Nephron (organoid): ENCODE measurements at regions not wholly inside any gene's neighbourhood (a gene's known extent, or its start where the extent isn't known, plus 50 kb on each side); places are given as distances from the start of the nearest gene placed in this dataset.

Experiments used
- H3K27ac Mint-ChIP-seq, 3 experiments: 2 replicates each; pipeline ENCODE4 v1.8.0; 2020; ENCODE audit warnings: mixed read lengths in 3 of 3, mild to moderate bottlenecking in 2 of 3, moderate library complexity in 1 of 3
- H3K27me3 Mint-ChIP-seq: 2 replicates; pipeline ENCODE4 v1.8.0; 2021; ENCODE audit warnings: low read depth, mild to moderate bottlenecking, moderate library complexity, mixed read lengths
- H3K36me3 Mint-ChIP-seq: 2 replicates; pipeline ENCODE4 v1.8.0; 2020; ENCODE audit warnings: low read depth, mixed read lengths
- H3K4me1 Mint-ChIP-seq: 2 replicates; pipeline ENCODE4 v1.8.0; 2020; ENCODE audit warnings: mixed read lengths
- H3K4me3 Mint-ChIP-seq, 3 experiments: 2 replicates each; pipeline ENCODE4 v1.8.0; 2020; ENCODE audit warnings: mild to moderate bottlenecking in 3 of 3, mixed read lengths in 3 of 3, moderate library complexity in 2 of 3
- H3K9me3 Mint-ChIP-seq: 2 replicates; pipeline ENCODE4 v1.8.0; 2020; ENCODE audit warnings: mixed read lengths
- TF ChIP-seq, protein P1 (sequence below), 3 experiments: fragments of 200-600 bp; sonication (generic); IDR thresholded peaks; one replicate each; pipeline ENCODE4 v1.5.0; 2021; ENCODE audit warnings: antibody characterized with exemption in 3 of 3; ENCODE audit not compliant: unreplicated experiment in 3 of 3

DNA sequence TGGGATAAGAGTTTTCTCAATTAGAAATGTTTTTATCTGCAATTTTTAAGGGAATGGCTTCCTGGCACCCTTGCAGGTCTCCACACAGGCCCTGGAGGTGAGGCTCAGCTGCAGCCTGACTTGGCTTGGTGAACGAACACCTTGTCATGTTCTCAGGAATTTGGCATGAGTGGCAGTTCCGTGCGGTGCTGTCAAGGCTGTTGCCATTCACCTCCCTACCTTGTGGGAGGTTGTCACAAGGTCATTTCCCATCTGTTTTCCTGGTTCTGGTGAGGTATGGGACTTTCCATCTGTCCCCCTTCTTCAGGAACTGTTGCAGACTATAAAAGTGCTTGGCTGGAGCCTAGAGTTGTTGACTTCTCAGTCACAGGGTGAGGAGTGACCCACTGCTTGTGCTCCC, 82.9 kb downstream of the ELOVL4 start:
- TF ChIP-seq, protein P1, sequence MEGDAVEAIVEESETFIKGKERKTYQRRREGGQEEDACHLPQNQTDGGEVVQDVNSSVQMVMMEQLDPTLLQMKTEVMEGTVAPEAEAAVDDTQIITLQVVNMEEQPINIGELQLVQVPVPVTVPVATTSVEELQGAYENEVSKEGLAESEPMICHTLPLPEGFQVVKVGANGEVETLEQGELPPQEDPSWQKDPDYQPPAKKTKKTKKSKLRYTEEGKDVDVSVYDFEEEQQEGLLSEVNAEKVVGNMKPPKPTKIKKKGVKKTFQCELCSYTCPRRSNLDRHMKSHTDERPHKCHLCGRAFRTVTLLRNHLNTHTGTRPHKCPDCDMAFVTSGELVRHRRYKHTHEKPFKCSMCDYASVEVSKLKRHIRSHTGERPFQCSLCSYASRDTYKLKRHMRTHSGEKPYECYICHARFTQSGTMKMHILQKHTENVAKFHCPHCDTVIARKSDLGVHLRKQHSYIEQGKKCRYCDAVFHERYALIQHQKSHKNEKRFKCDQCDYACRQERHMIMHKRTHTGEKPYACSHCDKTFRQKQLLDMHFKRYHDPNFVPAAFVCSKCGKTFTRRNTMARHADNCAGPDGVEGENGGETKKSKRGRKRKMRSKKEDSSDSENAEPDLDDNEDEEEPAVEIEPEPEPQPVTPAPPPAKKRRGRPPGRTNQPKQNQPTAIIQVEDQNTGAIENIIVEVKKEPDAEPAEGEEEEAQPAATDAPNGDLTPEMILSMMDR (IDR thresholded peaks at IDR 0.05; ENCODE audit: unreplicated experiment in 3 of 3) = no peak
- H3K27me3 Mint-ChIP-seq = no peaks in the 10 kb centered on the region

DNA sequence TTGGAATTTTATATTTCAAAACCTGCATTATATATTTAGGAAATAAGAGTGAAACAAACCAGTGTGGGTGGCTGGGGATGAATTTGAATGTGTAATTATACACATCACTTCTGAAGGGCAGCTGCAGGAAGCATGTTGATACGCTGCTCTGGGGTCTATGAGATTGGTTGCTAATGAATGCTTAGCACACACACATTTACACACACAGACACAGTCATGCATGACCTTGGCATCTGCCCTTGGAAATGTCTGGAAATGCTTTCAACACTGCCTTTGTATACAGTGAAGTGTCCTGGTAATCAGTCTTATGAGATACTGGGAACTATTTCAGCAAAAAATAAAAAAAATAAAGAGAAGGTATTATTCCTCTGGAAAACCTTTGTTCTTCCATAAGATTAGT, 83.4 kb downstream of the ELOVL4 start:
- no peaks in the 10 kb centered on the region for H3K36me3 Mint-ChIP-seq
- H3K27ac Mint-ChIP-seq = no peak overlapping the region
- peaks cover 8% of the 10 kb centered on the region for H3K4me1 Mint-ChIP-seq
- no peaks in the 10 kb centered on the region for H3K27me3 Mint-ChIP-seq
- H3K4me3 Mint-ChIP-seq = no peak overlapping the region
- no peaks in the 10 kb centered on the region for H3K9me3 Mint-ChIP-seq
- TF ChIP-seq, protein P1 (IDR thresholded peaks at IDR 0.05; ENCODE audit: unreplicated experiment in 3 of 3) = no peak

More for the DNA sequence above, 82.9 kb downstream of the ELOVL4 start:
- Mint-ChIP-seq H3K4me1 (peaks cover 8% of the 10 kb centered on the region), H3K4me3 (no peak overlapping the region), H3K27ac (no peak overlapping the region), H3K9me3 (no peaks in the 10 kb centered on the region), H3K36me3 (no peaks in the 10 kb centered on the region)

DNA sequence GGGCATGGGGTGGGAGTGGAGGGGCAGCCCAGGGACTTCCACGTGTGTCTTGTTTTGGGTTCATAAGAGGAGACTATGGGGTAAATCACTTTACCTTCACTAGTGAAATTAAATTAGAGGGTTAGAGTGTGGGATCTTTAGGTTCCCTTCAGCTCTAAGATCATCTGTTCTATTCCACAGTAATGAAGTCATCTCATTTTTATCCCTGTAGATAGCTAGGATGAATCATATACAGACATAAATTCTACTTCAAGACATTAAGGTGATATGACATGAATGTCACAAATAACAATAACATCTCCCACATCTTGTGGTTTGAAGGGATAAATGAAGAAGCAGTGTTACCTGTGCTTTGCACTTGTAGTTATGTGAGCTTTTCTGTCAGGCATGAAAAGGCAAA, 83.8 kb downstream of the ELOVL4 start:
- H3K4me3 Mint-ChIP-seq = no peak overlapping the region
- no peak overlapping the region for H3K27ac Mint-ChIP-seq
- H3K9me3 Mint-ChIP-seq = no peaks in the 10 kb centered on the region
- H3K4me1 Mint-ChIP-seq = peaks cover 8% of the 10 kb centered on the region
- H3K27me3 Mint-ChIP-seq = no peaks in the 10 kb centered on the region
- H3K36me3 Mint-ChIP-seq = no peaks in the 10 kb centered on the region
- TF ChIP-seq, protein P1 (IDR thresholded peaks at IDR 0.05; ENCODE audit: unreplicated experiment in 3 of 3) = no peak

DNA sequence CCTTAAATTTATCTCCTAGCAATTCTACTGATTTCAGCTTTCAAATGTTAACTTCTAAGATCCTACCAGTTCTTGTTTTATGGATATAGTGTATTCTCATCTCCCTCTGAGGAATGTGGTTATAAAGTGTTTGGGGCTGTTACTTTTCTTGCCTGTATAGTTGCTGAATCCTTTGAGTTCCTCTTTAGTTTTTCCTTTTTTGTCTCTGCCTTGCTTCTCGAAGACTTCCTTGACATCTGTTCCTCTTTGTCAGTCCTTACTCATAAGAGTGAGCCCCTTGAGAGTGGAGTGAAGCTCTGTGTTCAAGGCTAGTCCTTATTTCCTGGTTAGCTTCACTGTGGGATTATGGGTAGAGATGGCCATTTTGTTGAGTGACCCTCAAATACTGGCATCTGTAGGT, 84.6 kb downstream of the ELOVL4 start:
- peaks cover under 1% of the 10 kb centered on the region for H3K4me1 Mint-ChIP-seq
- no peaks in the 10 kb centered on the region for H3K27me3 Mint-ChIP-seq
- TF ChIP-seq, protein P1 (IDR thresholded peaks at IDR 0.05; ENCODE audit: unreplicated experiment in 3 of 3) = no peak
- H3K36me3 Mint-ChIP-seq = no peaks in the 10 kb centered on the region
- H3K9me3 Mint-ChIP-seq = no peaks in the 10 kb centered on the region
- no peak overlapping the region for H3K4me3 Mint-ChIP-seq
- no peak overlapping the region for H3K27ac Mint-ChIP-seq

GRCh38 chr6:79862126-79862525, 85.2 kb downstream of the ELOVL4 start:
- Mint-ChIP-seq H3K4me1 (no peaks in the 10 kb centered on the region), H3K9me3 (no peaks in the 10 kb centered on the region), H3K36me3 (no peaks in the 10 kb centered on the region), H3K27ac (no peak overlapping the region), H3K27me3 (no peaks in the 10 kb centered on the region), H3K4me3 (no peak overlapping the region)
- TF ChIP-seq, protein P1 (IDR thresholded peaks at IDR 0.05; ENCODE audit: unreplicated experiment in 3 of 3) = no peak

DNA sequence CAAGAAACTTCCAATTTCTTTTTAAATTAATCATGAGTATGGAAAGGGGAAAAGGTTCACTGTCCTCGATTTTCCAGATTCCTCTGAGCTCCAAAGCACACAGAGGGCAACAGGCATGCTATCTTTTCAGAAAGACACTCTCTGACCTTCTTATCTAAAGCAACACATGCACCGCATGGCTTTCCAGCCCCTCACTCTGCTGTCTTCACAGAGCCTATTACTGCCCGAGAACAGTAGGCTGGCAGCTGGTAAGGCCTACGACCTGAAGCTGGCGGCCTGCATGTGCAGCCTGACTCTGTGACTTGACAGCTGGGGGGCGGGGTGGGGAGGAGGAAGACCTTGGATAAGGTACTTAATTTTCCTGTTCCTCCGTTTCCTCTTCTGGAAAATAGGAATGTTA, 86.3 kb downstream of the ELOVL4 start:
- Mint-ChIP-seq H3K9me3 (no peaks in the 10 kb centered on the region), H3K36me3 (no peaks in the 10 kb centered on the region), H3K27me3 (no peaks in the 10 kb centered on the region), H3K27ac (no peak overlapping the region), H3K4me3 (no peak overlapping the region), H3K4me1 (no peaks in the 10 kb centered on the region)
- TF ChIP-seq, protein P1 (IDR thresholded peaks at IDR 0.05; ENCODE audit: unreplicated experiment in 3 of 3) = no peak
